Upper lobe of right lung (tissue), 1 donor: ENCODE measurements at regions not wholly inside any gene's neighbourhood (a gene's known extent, or its start where the extent isn't known, plus 50 kb on each side); places are given as distances from the start of the nearest gene placed in this dataset.
"Not testable (repeated sequence)": the region's sequence is repeated elsewhere in the genome, so short reads cannot be mapped to it uniquely, and the experiment has no call there.

Experiments
- ATAC-seq: fragments of 200-7000 bp; cut with Tn5 transposase; one replicate; pipeline ENCODE4 v1.9.1; 2020; ENCODE audit warnings: mild to moderate bottlenecking, moderate library complexity
- DNase-seq: peaks from one replicate; pipeline ENCODE4 v3.0.0-alpha.2; 2020
- H3K27ac ChIP-seq: fragments of 200-600 bp; one replicate; pipeline ENCODE4 v1.8.0; 2022
- H3K27me3 ChIP-seq: fragments of 200-600 bp; one replicate; pipeline ENCODE4 v1.8.0; 2022; ENCODE audit warnings: mild to moderate bottlenecking
- H3K36me3 ChIP-seq: fragments of 200-600 bp; one replicate; pipeline ENCODE4 v1.8.0; 2022
- H3K4me1 ChIP-seq: fragments of 200-600 bp; one replicate; pipeline ENCODE4 v1.8.0; 2022
- H3K4me3 ChIP-seq: fragments of 200-600 bp; one replicate; pipeline ENCODE4 v1.8.0; 2022; ENCODE audit warnings: mild to moderate bottlenecking
- H3K9me3 ChIP-seq: fragments of 200-600 bp; one replicate; pipeline ENCODE4 v1.8.0; 2022
- intact Hi-C: fragments of 100-400 bp; cut with DNase I; formaldehyde crosslinking; loops from one replicate; pipeline ENCODE4 v1.11.0; 2022
- TF ChIP-seq, protein P1 (sequence below): fragments of 200-600 bp; IDR thresholded peaks from one replicate; pipeline ENCODE4 v1.8.0; 2022; ENCODE audit warnings: antibody characterized with exemption
- donor health status: DM: no; HTN: yes; CAD: no; lungs with severe emphysema.

DNA sequence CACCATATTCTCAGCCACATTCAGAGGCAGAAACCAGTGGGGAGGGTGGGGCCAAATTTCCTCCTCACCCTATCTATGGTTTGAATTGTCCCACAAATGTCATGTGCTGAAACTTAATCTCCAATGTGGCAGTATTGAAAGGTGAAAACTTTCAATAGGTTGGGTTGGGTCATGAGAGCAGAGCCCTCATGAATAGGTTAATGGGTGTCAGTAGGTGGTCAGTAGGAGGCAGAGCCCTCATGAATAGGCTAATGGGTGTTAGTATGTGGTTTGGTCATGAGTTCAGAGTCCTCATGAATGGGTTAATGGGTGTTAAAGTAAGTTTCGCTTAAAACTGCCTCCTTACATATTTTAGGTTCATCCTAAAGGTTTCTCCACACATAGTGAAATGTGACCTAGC is 170.0 kb downstream of the FCRL5 start:
- no peaks in the 10 kb centered on the region for H3K36me3 ChIP-seq
- no peak overlapping the region for H3K4me3 ChIP-seq
- no peak for ATAC-seq
- H3K9me3 ChIP-seq: no peaks in the 10 kb centered on the region
- H3K27me3 ChIP-seq: no peaks in the 10 kb centered on the region
- H3K4me1 ChIP-seq: no peaks in the 10 kb centered on the region
- DNase-seq: no peak
- H3K27ac ChIP-seq: no peak overlapping the region
- intact Hi-C loops: no loop called here
- TF ChIP-seq, protein P1, sequence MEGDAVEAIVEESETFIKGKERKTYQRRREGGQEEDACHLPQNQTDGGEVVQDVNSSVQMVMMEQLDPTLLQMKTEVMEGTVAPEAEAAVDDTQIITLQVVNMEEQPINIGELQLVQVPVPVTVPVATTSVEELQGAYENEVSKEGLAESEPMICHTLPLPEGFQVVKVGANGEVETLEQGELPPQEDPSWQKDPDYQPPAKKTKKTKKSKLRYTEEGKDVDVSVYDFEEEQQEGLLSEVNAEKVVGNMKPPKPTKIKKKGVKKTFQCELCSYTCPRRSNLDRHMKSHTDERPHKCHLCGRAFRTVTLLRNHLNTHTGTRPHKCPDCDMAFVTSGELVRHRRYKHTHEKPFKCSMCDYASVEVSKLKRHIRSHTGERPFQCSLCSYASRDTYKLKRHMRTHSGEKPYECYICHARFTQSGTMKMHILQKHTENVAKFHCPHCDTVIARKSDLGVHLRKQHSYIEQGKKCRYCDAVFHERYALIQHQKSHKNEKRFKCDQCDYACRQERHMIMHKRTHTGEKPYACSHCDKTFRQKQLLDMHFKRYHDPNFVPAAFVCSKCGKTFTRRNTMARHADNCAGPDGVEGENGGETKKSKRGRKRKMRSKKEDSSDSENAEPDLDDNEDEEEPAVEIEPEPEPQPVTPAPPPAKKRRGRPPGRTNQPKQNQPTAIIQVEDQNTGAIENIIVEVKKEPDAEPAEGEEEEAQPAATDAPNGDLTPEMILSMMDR: no peak

DNA sequence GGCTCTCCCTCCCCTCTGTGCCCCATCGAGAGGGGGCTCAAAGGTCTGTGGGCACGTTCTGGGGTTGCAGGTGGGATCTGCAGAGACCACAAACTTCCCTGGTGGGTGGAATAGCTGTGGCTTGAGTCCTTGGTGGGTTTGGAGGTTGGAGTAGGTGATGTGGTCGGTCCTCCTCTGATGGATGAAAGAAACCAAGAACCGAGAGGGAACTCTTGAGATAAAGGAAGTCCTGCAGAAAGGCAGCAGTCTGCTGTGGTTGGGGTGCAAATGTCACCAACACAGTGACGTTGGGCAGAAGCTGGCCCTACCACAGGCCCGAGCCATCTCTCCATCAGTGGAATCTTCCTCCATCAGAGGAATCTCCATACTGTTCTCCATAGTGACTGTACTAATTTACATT is 171.8 kb downstream of the FCRL5 start:
- ATAC-seq (peak; percentile 8), DNase-seq (no peak)
- Histone ChIP-seq H3K9me3 (no peaks in the 10 kb centered on the region), H3K4me3 (no peak overlapping the region), H3K27ac (no peak overlapping the region), H3K4me1 (no peaks in the 10 kb centered on the region), H3K36me3 (no peaks in the 10 kb centered on the region), H3K27me3 (no peaks in the 10 kb centered on the region)
- TF ChIP-seq, protein P1: no peak
- intact Hi-C loops: no loop called here

DNA sequence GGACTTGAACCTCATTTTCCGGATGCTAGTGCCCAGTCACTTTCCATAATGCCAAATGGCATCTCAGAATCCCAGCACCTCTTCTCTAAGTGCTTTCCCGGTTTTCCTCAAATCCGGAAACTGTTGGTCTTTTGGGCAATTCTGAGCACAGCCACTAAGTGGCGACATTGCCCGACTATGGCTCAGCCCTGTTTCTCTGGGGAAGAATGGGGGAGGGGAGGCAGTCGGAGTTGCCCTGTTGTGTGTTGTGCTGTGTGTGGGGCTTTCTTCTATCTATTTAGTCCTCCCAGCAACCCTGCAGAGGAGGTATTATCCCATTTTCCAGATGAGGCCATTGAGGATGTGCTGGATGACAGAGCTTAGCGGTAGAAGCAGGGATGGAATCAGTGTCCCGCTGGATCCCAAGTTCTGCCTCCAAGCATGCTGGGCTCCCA is 175.0 kb downstream of the FCRL5 start:
- intact Hi-C loops: loop anchor here (10.0 kb wide), 1 partner anchor 118 kb away; no protein-coding TSS in a partner anchor
- not testable (repeated sequence) for DNase-seq

DNA sequence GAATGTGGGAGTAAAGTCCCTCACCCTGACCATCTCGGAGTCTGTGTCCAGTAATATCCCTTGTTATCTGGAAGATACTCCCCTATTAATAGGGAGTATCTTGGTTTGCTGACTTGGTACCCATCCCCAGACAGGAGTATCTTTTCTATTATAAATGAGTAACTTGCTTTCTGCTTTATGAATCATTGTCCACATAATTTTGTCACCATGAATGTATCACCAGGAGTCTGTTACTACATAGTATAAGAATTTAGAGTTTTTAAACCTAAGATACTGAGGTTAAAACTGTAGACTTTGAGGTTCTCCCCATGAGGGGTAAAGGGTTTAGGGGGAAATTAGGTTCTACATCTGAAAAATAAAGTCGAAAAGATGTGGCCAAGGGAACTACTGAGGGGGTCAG is 175.6 kb downstream of the FCRL5 start:
- DNase-seq: no peak
- TF ChIP-seq, protein P1: no peak
- Histone ChIP-seq H3K27ac (no peak overlapping the region), H3K9me3 (no peaks in the 10 kb centered on the region), H3K4me1 (no peaks in the 10 kb centered on the region), H3K27me3 (no peaks in the 10 kb centered on the region), H3K36me3 (no peaks in the 10 kb centered on the region), H3K4me3 (no peak overlapping the region)
- intact Hi-C loops: loop anchor here (10.0 kb wide), 1 partner anchor 118 kb away; no protein-coding TSS in a partner anchor
- no peak for ATAC-seq

More for the DNA sequence above, 175.0 kb downstream of the FCRL5 start:
- not testable (repeated sequence) for H3K27ac ChIP-seq, H3K36me3 ChIP-seq, H3K27me3 ChIP-seq, H3K9me3 ChIP-seq, H3K4me3 ChIP-seq, H3K4me1 ChIP-seq
- ATAC-seq: peak; percentile 87
- TF ChIP-seq, protein P1: peak; percentile 64

DNA sequence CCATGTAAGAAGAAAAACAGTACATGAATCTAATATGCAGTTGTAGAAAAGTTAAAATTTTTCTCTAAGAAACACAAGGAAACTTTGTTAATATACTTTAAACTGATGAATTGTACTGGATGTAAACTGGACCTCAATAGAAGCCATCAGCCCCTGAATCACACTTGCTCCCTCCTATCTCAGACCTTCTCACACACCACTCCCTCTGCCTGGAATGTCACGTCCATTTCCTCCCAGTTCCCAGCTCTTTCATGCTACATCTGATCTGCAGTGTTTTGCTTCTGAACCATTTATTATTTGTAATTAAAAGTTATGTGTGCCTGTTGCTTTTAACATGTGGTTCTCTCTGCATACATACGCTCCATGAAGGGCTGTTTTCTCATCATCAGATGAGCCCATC is 180.0 kb downstream of the FCRL5 start:
- not testable (repeated sequence) for ATAC-seq, H3K36me3 ChIP-seq, DNase-seq, H3K27ac ChIP-seq, H3K9me3 ChIP-seq, H3K4me1 ChIP-seq, H3K27me3 ChIP-seq, H3K4me3 ChIP-seq
- intact Hi-C loops: loop anchor here (10.0 kb wide), 1 partner anchor 122 kb away; no protein-coding TSS in a partner anchor

DNA sequence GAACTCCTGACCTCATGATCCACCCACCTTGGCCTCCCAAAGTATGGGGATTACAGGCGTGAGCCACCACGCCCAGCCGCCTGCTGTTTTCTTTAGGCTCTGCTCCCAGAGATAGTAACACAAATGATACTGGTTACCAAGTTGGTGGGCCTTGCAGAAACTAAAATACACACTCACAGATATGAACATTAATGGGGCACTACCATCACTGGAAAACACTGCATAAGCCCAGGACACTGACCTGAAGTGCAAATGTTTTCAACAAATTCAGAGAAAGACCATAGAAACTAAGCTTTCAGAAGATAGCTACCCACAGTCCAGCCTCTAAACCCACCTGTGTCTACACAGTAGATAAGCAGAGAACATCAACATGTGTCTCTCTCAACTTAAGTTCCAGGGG is 180.5 kb downstream of the FCRL5 start:
- ATAC-seq: no peak
- no peaks in the 10 kb centered on the region for H3K9me3 ChIP-seq
- TF ChIP-seq, protein P1: no peak

More for the DNA sequence above, 180.5 kb downstream of the FCRL5 start:
- H3K4me1 ChIP-seq: no peaks in the 10 kb centered on the region
- no peaks in the 10 kb centered on the region for H3K27me3 ChIP-seq
- H3K27ac ChIP-seq: no peak overlapping the region
- no peak overlapping the region for H3K4me3 ChIP-seq
- intact Hi-C loops: loop anchor here (10.0 kb wide), 1 partner anchor 123 kb away; no protein-coding TSS in a partner anchor
- DNase-seq: no peak
- no peaks in the 10 kb centered on the region for H3K36me3 ChIP-seq
